ENCODE measurements at regions not wholly inside any gene's neighbourhood (a gene's known extent, or its start where the extent isn't known, plus 50 kb on each side); places are given as distances from the start of the nearest gene placed in this dataset.
A peak's percentile ranks its signal among the peaks of the same experiment; 100 is the strongest.
"Not testable (repeated sequence)": the region's sequence is repeated elsewhere in the genome, so short reads cannot be mapped to it uniquely, and the experiment has no call there.

DNA sequence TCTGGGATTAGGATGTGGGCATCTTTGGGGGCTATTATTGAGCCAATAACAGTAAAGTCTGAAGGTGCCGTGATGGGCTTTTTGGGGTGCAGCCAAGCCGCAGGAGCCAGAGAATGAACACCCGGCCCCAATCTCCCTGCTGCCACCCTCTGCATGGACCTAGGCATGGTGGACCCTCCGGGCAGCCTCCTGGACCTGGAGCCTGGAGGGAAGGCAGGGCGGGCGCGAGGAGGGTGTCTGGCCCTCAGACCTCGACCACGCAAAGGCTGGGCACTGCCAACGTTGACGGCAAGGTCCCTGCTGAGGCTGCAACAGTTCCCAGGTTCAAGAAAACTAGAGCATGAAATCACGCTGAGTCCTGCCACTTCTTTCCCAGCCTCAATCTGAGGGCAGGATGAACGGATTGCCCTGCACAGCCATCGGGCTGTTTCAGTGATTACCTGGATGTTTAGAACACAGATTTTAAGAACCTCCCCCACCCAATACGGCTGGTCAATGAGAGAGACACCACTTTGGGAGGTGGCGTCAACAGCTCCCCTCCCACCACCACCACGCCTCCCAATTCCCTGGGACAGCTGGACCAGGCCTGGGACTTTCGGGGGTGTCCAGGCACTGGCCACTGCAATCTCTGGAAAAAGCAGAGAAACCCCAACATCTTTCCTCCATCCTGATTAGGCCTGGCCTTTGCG is 147.4 kb downstream of the NPIPB11 start:
- intact Hi-C loops (cut with DNase I; ENCODE audit: low total_unique reads); in situ Hi-C loops (cut with MboI; ENCODE audit: low sequenced_read_pairs in 4 of 4); H3K27ac ChIP-seq; H3K4me3 ChIP-seq; H3K4me1 ChIP-seq; H3K9me3 ChIP-seq; ATAC-seq; DNase-seq; H3K27me3 ChIP-seq; H3K36me3 ChIP-seq: not testable (repeated sequence)

DNA sequence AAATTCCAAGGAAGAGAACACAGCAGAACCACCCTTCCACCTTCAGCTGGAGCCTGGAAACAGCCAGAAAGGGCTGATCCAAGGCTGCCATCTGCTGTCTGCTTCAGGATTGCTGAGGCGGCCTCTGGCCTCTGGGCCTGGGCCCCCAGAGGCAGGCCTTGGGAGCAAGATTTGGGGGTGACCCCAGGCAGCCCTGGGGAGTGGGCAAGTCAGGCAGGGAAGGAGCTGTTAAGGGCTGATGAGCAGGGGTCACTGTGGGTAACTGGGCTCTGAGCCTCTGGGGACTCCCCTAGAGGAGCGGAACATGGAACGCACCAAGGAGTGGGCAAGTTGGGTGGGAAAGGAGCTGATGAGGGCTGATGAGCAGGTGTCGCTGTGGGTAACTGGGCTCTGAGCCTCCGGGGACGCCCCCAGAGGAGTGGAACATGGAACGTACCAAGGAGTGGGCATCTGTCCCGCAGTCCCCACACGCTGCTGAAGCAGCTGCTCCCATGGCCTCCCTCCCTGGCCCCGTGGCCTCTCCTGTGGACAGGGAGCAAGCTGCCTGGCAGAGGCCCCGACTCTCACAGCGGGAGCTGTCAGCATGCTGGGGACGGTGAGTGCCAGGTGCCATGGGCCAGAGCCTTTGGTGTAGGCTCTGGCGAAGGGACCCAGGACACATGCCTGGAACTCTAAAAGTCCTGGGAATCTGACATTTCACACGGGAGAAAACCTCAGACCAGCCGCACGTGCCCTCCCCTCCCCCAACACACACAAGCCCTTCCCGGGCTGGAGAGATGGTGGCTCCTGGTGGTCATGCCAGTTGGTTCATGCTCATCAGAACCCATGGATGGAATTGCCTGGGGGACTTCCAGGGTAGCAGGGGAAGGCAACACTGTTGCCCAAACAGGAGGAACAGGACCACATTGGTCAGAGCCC is 148.8 kb downstream of the NPIPB11 start:
- in situ Hi-C loops (cut with MboI; ENCODE audit: low sequenced_read_pairs in 4 of 4); DNase-seq; H3K4me1 ChIP-seq; intact Hi-C loops (cut with DNase I; ENCODE audit: low total_unique reads); H3K36me3 ChIP-seq; H3K4me3 ChIP-seq; H3K27ac ChIP-seq; H3K27me3 ChIP-seq; H3K9me3 ChIP-seq: not testable (repeated sequence)
- TF ChIP-seq, protein P1, sequence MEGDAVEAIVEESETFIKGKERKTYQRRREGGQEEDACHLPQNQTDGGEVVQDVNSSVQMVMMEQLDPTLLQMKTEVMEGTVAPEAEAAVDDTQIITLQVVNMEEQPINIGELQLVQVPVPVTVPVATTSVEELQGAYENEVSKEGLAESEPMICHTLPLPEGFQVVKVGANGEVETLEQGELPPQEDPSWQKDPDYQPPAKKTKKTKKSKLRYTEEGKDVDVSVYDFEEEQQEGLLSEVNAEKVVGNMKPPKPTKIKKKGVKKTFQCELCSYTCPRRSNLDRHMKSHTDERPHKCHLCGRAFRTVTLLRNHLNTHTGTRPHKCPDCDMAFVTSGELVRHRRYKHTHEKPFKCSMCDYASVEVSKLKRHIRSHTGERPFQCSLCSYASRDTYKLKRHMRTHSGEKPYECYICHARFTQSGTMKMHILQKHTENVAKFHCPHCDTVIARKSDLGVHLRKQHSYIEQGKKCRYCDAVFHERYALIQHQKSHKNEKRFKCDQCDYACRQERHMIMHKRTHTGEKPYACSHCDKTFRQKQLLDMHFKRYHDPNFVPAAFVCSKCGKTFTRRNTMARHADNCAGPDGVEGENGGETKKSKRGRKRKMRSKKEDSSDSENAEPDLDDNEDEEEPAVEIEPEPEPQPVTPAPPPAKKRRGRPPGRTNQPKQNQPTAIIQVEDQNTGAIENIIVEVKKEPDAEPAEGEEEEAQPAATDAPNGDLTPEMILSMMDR (IDR thresholded peaks at IDR 0.05 in 4 of 5, conservative IDR thresholded peaks at IDR 0.05 in 1 of 5), result peak in 2 of 5 experiments; percentile 14 to 42
- ATAC-seq, result peak; percentile 34 to 38

DNA sequence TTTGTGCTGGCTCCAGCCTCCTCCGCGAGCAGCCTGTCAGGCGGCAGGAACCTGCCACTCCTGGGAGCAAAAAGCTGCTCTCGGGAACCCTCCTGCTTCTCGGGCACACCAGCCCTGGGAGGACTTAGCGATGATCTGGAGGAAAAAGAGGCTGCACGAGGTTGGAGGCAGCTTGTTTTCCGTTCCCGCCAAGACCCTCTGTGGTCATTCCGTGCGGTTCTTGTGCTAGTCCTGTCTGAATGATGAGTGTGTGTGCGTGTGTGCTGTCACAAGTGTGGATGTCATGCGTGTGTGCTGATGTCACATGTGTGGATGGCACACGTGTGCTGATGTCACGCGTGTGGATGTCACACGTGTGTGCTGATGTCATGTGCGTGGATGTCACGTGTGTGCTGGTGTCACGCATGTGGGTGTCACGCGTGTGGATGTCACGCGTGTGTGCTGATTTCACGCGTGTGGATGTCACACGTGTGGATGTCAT is 150.0 kb downstream of the NPIPB11 start:
- DNase-seq (no peak), ATAC-seq (no peak)
- no peaks in the 10 kb centered on the region for H3K4me1 ChIP-seq
- no peak overlapping the region for H3K27ac ChIP-seq
- no peaks in the 10 kb centered on the region for H3K27me3 ChIP-seq
- in situ Hi-C loops (cut with MboI; ENCODE audit: low sequenced_read_pairs in 4 of 4), result no loop called here
- H3K9me3 ChIP-seq, result no peaks in the 10 kb centered on the region
- H3K4me3 ChIP-seq, result no peak overlapping the region
- TF ChIP-seq, protein P1 (IDR thresholded peaks at IDR 0.05 in 4 of 5, conservative IDR thresholded peaks at IDR 0.05 in 1 of 5), result no peak
- TF ChIP-seq POLR2A (IDR thresholded peaks at IDR 0.05), result no peak
- H3K36me3 ChIP-seq, result no peaks in the 10 kb centered on the region
- intact Hi-C loops (cut with DNase I; ENCODE audit: low total_unique reads), result no loop called here

DNA sequence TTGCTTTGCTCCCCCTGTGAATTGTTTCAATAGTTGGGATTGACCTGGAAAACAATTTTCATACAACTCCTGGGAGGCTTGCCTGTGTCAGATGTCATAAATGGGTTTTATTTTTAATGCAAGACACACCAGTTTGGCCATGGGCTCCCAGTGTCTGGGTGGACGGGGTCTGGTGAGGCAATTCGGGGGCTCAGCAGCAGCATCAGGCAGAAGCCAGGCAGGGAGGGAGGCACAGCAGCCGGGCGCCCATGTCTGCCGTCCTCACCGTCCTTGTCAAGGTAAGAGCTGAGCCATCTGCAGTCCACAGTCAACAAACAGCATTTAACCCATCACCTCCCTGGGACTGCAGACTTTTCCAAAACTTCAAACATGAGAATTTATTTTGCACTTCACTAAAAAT is 150.6 kb downstream of the NPIPB11 start:
- in situ Hi-C loops (cut with MboI; ENCODE audit: low sequenced_read_pairs in 4 of 4); DNase-seq; H3K4me3 ChIP-seq; H3K4me1 ChIP-seq; H3K36me3 ChIP-seq; H3K27me3 ChIP-seq; ATAC-seq; H3K27ac ChIP-seq; H3K9me3 ChIP-seq; intact Hi-C loops (cut with DNase I; ENCODE audit: low total_unique reads): not testable (repeated sequence)

DNA sequence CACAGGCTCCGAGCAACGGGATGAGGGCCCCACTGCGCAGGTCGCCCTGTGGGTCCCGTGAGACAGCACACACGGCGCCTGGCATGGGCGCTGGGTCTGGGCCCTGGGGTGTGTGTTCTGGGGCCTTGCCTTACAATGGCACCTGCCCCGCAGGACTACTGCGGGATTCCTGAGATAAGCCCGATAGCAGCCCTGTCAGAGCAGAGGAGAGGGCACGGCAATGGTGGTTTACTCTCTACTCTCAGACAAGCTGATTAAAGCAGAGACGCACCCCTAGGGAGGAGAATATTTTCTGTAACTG is 151.1 kb downstream of the NPIPB11 start:
- ATAC-seq; H3K27ac ChIP-seq; H3K27me3 ChIP-seq; H3K4me3 ChIP-seq; in situ Hi-C loops (cut with MboI; ENCODE audit: low sequenced_read_pairs in 4 of 4); H3K9me3 ChIP-seq; H3K4me1 ChIP-seq; H3K36me3 ChIP-seq; DNase-seq; intact Hi-C loops (cut with DNase I; ENCODE audit: low total_unique reads): not testable (repeated sequence)

DNA sequence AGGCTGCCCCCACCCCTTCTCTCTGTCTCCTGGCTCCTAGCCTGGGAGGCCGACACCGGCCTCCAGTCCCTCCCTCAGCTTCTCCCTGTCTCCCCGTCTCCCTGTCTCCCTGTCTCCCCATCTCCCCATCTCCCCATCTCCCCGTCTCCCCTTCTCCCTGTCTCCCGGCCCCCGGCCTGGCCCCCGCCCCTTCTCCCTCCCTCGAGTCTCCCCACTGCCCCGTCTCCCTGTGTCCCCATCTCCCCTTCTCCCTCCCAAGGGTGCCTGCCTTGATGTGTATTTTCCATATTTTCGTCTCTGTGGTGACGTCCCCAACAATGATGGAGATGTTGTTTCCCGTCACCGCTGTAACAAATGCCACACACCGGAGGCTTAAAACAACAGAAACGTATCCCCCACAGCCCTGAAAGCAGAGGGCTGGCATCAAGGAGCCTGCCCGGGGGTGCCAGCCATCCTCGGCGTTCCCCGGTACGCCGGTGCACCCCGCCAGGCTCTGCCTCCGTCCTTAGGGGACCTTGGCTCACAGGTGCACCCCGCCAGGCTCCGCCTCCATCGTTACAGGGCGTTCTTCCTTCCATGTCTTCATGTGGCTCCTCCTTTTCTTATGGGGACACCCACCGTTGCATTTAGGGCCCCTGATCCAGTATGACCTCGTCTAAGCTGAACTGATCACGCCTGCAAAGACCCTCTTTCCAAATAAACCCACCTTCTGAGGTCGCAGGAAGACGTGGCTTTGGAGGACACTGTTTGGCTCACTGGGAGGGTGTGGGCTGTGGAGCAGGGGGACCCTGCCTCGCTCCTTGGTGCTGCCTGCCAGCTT is 151.6 kb downstream of the NPIPB11 start:
- intact Hi-C loops (cut with DNase I; ENCODE audit: low total_unique reads), result no loop called here

DNA sequence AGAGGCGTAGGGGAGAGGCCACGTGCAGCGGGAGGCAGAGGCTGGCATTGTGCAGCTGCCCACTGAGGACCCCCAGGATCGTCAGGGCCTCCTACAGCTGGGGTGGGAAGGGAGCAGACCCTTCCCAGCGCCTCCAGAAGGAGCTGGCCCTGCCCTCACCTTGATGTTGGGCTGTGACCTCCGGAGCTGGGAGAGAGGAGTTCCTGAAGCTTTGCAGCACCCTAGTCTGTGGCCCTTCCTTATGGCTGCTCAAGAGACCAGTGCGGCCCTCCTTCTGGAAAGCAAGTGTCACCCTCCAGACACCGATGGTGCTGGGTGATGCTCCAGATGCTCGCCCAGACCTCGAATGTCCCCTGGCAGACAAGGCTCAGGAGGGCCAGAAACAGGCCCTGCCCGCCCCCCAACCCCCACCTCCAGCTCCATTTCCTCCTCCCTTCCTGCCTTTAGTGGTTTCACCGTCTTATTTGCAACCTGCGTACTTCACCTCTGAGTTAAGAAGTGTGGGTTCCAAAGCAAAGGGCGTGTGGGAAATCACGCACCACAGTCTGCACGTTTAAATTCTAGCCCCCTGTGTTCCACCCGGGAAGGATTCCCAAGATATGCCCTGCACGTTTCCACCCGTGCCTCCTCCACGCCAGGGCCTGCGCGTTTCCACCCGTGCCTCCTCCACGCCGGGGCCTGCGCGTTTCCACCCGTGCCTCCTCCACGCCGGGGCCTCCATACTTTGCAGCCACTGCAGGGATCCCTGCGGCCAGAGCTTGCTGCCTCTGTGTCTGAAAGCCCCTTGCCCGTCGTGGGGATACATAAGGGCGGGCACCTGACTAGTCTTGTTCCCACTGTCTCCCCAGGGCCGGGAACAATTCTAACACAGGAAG is 152.6 kb downstream of the NPIPB11 start:
- H3K27me3 ChIP-seq; H3K4me1 ChIP-seq; DNase-seq; H3K36me3 ChIP-seq; ATAC-seq; in situ Hi-C loops (cut with MboI; ENCODE audit: low sequenced_read_pairs in 4 of 4); H3K27ac ChIP-seq; intact Hi-C loops (cut with DNase I; ENCODE audit: low total_unique reads); H3K9me3 ChIP-seq; H3K4me3 ChIP-seq: not testable (repeated sequence)

More for the DNA sequence above, 151.6 kb downstream of the NPIPB11 start:
- no peak for TF ChIP-seq POLR2A (IDR thresholded peaks at IDR 0.05)
- TF ChIP-seq, protein P1 (IDR thresholded peaks at IDR 0.05 in 4 of 5, conservative IDR thresholded peaks at IDR 0.05 in 1 of 5), result no peak
- H3K9me3 ChIP-seq, result no peaks in the 10 kb centered on the region
- in situ Hi-C loops (cut with MboI; ENCODE audit: low sequenced_read_pairs in 4 of 4), result no loop called here
- no peak overlapping the region for H3K27ac ChIP-seq
- H3K36me3 ChIP-seq, result no peaks in the 10 kb centered on the region
- H3K4me1 ChIP-seq, result no peaks in the 10 kb centered on the region
- DNase-seq (no peak), ATAC-seq (no peak)
- no peak overlapping the region for H3K4me3 ChIP-seq
- H3K27me3 ChIP-seq, result no peaks in the 10 kb centered on the region

Measured in gastrocnemius medialis (tissue), 4 donors.